Osteocyte (in vitro differentiated cells): ENCODE measurements at regions not wholly inside any gene's neighbourhood (a gene's known extent, or its start where the extent isn't known, plus 50 kb on each side); places are given as distances from the start of the nearest gene placed in this dataset.
"Not testable (repeated sequence)": the region's sequence is repeated elsewhere in the genome, so short reads cannot be mapped to it uniquely, and the experiment has no call there.

Source experiments
- DNase-seq: peaks from one replicate; pipeline ENCODE4 v3.0.0; 2021; ENCODE audit warnings: mixed read lengths; ENCODE audit not compliant: unreplicated experiment; ENCODE audit errors: extremely low spot score
- H3K27ac Mint-ChIP-seq: one replicate; pipeline ENCODE4 v1.8.0; 2021; ENCODE audit warnings: mild to moderate bottlenecking, mixed read lengths; ENCODE audit not compliant: unreplicated experiment
- H3K27me3 Mint-ChIP-seq: one replicate; pipeline ENCODE4 v1.8.0; 2021; ENCODE audit warnings: mixed read lengths; ENCODE audit not compliant: unreplicated experiment
- H3K36me3 Mint-ChIP-seq: one replicate; pipeline ENCODE4 v1.8.0; 2021; ENCODE audit warnings: mixed read lengths; ENCODE audit not compliant: unreplicated experiment
- H3K4me1 Mint-ChIP-seq: one replicate; pipeline ENCODE4 v1.8.0; 2021; ENCODE audit warnings: mixed read lengths; ENCODE audit not compliant: unreplicated experiment
- H3K4me3 Mint-ChIP-seq: one replicate; pipeline ENCODE4 v1.8.0; 2021; ENCODE audit warnings: mild to moderate bottlenecking, moderate library complexity, mixed read lengths; ENCODE audit not compliant: unreplicated experiment
- H3K9me3 Mint-ChIP-seq: one replicate; pipeline ENCODE4 v1.8.0; 2021; ENCODE audit warnings: mixed read lengths; ENCODE audit not compliant: unreplicated experiment
- CTCF ChIP-seq: fragments of 200-600 bp; sonication (generic); IDR thresholded peaks from 2 replicates; pipeline ENCODE4 v1.5.0; 2021; ENCODE audit warnings: antibody characterized with exemption, mild to moderate bottlenecking, moderate library complexity

- H3K9me3 Mint-ChIP-seq, result no peaks in the 10 kb centered on the region
- DNase-seq, result no peak
- no peak overlapping the region for H3K27ac Mint-ChIP-seq
- H3K36me3 Mint-ChIP-seq, result no peaks in the 10 kb centered on the region
- no peak overlapping the region for H3K4me3 Mint-ChIP-seq
- H3K27me3 Mint-ChIP-seq, result peaks cover 12% of the 10 kb centered on the region
- H3K4me1 Mint-ChIP-seq, result no peaks in the 10 kb centered on the region
- TF ChIP-seq CTCF, result no peak
These were observed 277.5 kb downstream of the LIG4 start for GRCh38 chr13:107937848-107938247.

- Mint-ChIP-seq H3K27ac (no peak overlapping the region), H3K36me3 (no peaks in the 10 kb centered on the region), H3K4me1 (no peaks in the 10 kb centered on the region), H3K9me3 (peaks cover 5% of the 10 kb centered on the region), H3K4me3 (no peak overlapping the region), H3K27me3 (peaks cover 24% of the 10 kb centered on the region)
- no peak for TF ChIP-seq CTCF
- no peak for DNase-seq
These were observed 284.3 kb downstream of the LIG4 start for GRCh38 chr13:107931056-107931455.

- H3K4me3 Mint-ChIP-seq, result no peak overlapping the region
- no peak for TF ChIP-seq CTCF
- H3K27me3 Mint-ChIP-seq, result peaks cover 24% of the 10 kb centered on the region
These were observed 286.6 kb downstream of the LIG4 start for GRCh38 chr13:107928762-107929161.

GRCh38 chr13:107927557-107927956, 287.8 kb downstream of the LIG4 start:
- DNase-seq, result no peak

More at GRCh38 chr13:107928762-107929161, 286.6 kb downstream of the LIG4 start:
- H3K9me3 Mint-ChIP-seq, result peaks cover 5% of the 10 kb centered on the region
- H3K36me3 Mint-ChIP-seq, result no peaks in the 10 kb centered on the region
- H3K4me1 Mint-ChIP-seq, result no peaks in the 10 kb centered on the region
- no peak overlapping the region for H3K27ac Mint-ChIP-seq
- no peak for DNase-seq

GRCh38 chr13:107926515-107926914, 288.8 kb downstream of the LIG4 start:
- H3K36me3 Mint-ChIP-seq, DNase-seq, H3K4me3 Mint-ChIP-seq, H3K4me1 Mint-ChIP-seq, H3K27ac Mint-ChIP-seq, H3K9me3 Mint-ChIP-seq: not testable (repeated sequence)
- H3K27me3 Mint-ChIP-seq, result peaks cover 11% of the 10 kb centered on the region

More at GRCh38 chr13:107927557-107927956, 287.8 kb downstream of the LIG4 start:
- TF ChIP-seq CTCF, result no peak
- no peak overlapping the region for H3K4me3 Mint-ChIP-seq
- no peaks in the 10 kb centered on the region for H3K36me3 Mint-ChIP-seq
- H3K4me1 Mint-ChIP-seq, result no peaks in the 10 kb centered on the region
- H3K27ac Mint-ChIP-seq, result no peak overlapping the region
- peaks cover 17% of the 10 kb centered on the region for H3K27me3 Mint-ChIP-seq
- H3K9me3 Mint-ChIP-seq, result peaks cover 5% of the 10 kb centered on the region

- not testable (repeated sequence) for H3K4me3 Mint-ChIP-seq, H3K27me3 Mint-ChIP-seq, H3K9me3 Mint-ChIP-seq, H3K36me3 Mint-ChIP-seq, H3K4me1 Mint-ChIP-seq, H3K27ac Mint-ChIP-seq, DNase-seq
These were observed 298.4 kb downstream of the LIG4 start for GRCh38 chr13:107916902-107917301.
